Stimulated activated naive B cell treated with anti-CD40 and anti-IgM and Interleukin-4, amounts not matched to agents 10 μg/mL and 1 μg/mL and 100 μg/mL, for 72 hours (primary cell): ENCODE measurements at regions not wholly inside any gene's neighbourhood (a gene's known extent, or its start where the extent isn't known, plus 50 kb on each side); places are given as distances from the start of the nearest gene placed in this dataset.
"Not testable (repeated sequence)": the region's sequence is repeated elsewhere in the genome, so short reads cannot be mapped to it uniquely, and the experiment has no call there.

Source experiments
- ATAC-seq, 2 donors: fragments of 150-1000 bp; cut with Tn5 transposase; replicated peaks; 2 replicates each; pipeline ENCODE4 v1.10.0; 2021; ENCODE audit warnings: moderate library complexity in 1 of 2
- DNase-seq: peaks from one replicate; pipeline ENCODE4 v3.0.0; 2021
- H3K27ac Mint-ChIP-seq: one replicate; pipeline ENCODE4 v1.8.0; 2022; ENCODE audit warnings: mild to moderate bottlenecking, mixed read lengths
- H3K27me3 Mint-ChIP-seq, 2 donors: one replicate each; pipeline ENCODE4 v1.8.0; 2022; ENCODE audit warnings: mixed read lengths in 2 of 2
- H3K36me3 Mint-ChIP-seq, 2 donors: one replicate each; pipeline ENCODE4 v1.8.0; 2022; ENCODE audit warnings: mixed read lengths in 2 of 2, mild to moderate bottlenecking in 1 of 2
- H3K4me1 Mint-ChIP-seq, 2 donors: one replicate each; pipeline ENCODE4 v1.8.0; 2022; ENCODE audit warnings: mixed read lengths in 2 of 2, mild to moderate bottlenecking in 1 of 2
- H3K4me3 Mint-ChIP-seq, 2 donors: one replicate each; pipeline ENCODE4 v1.8.0; 2022; ENCODE audit warnings: mild to moderate bottlenecking in 2 of 2, mixed read lengths in 2 of 2, moderate library complexity in 1 of 2
- H3K9me3 Mint-ChIP-seq, 2 donors: one replicate each; pipeline ENCODE4 v1.8.0; 2022; ENCODE audit warnings: mixed read lengths in 2 of 2, mild to moderate bottlenecking in 1 of 2

GRCh38 chr14:51365241-51365965 lies 125.4 kb downstream of the TMX1 start:
- Mint-ChIP-seq H3K27me3 (peaks cover 0 to 3% of the 10 kb centered on the region in 2 donors), H3K27ac (no peak overlapping the region), H3K36me3 (no peaks in the 10 kb centered on the region), H3K4me1 (no peaks in the 10 kb centered on the region), H3K9me3 (no peaks in the 10 kb centered on the region), H3K4me3 (no peak overlapping the region)
- ATAC-seq (no peak), DNase-seq (no peak)

DNA sequence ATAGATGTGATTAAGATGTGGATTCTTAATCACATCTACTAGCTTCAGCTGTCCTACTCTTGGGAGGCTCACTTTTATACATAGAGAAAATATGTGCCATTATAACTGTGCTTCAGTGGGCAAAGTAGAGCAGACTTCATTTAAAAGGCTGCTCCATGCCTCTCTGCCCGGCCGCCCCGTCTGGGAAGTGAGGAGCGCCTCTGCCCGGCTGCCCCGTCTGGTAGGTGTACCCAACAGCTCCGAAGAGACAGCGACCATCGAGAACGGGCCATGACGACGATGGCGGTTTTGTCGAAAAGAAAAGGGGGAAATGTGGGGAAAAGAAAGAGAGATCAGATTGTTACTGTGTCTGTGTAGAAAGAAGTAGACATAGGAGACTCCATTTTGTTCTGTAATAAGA lies 126.4 kb downstream of the TMX1 start:
- not testable (repeated sequence) for DNase-seq, ATAC-seq, H3K4me3 Mint-ChIP-seq, H3K4me1 Mint-ChIP-seq, H3K9me3 Mint-ChIP-seq, H3K27ac Mint-ChIP-seq, H3K36me3 Mint-ChIP-seq, H3K27me3 Mint-ChIP-seq

DNA sequence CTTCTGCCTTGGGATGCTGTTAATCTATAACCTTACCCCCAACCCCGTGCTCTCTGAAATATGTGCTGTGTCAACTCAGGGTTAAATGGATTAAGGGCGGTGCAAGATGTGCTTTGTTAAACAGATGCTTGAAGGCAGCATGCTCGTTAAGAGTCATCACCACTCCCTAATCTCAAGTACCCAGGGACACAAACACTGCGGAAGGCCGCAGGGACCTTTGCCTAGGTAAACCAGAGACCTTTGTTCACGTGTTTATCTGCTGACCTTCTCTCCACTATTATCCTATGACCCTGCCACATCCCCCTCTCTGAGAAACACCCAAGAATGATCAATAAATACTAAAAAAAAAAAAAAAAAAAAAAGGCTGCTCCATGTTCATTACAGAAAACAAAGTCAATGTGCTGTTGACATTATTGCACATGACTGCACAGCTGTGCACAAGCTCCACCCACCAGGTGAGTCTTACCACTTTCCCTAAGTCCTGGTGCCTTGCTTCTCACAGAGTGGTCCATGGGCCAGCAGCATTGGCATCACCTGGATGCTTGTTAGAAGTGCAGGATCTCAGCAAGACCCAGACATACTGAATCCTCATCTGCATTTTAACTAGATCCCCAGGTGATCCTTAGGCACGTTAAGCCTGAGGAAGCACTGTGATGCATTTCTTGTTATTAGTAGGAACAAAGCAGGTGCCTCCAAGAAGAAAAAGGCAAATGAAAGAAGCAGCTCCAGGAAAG lies 127.0 kb downstream of the TMX1 start:
- not testable (repeated sequence) for ATAC-seq, H3K4me1 Mint-ChIP-seq, H3K9me3 Mint-ChIP-seq, DNase-seq, H3K27me3 Mint-ChIP-seq, H3K27ac Mint-ChIP-seq, H3K36me3 Mint-ChIP-seq, H3K4me3 Mint-ChIP-seq

GRCh38 chr14:51367600-51367931 lies 127.5 kb downstream of the TMX1 start:
- DNase-seq (no peak), ATAC-seq (no peak)
- no peaks in the 10 kb centered on the region for H3K4me1 Mint-ChIP-seq

DNA sequence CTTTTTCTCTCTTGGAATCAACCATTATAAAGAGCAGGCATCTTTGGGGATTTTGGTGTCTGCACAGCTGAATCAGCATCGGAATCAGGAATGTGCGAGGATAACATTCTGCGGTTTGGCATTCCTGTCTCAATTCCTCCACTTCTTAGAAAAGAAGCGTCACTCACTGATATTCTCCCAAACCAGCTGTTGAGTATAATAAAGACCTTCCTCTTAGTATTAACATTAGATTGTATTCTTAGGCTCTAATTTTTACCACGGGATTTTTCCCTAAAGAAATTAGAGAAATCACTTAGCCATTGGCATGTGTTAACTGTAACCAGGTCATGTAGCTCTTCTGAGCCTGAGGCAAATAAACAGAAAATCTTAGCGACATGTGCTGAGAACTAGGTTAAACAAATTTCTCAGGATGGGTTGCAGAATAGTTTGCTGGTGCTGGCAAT lies 128.7 kb downstream of the TMX1 start:
- H3K27me3 Mint-ChIP-seq = no peaks in the 10 kb centered on the region
- H3K9me3 Mint-ChIP-seq = no peaks in the 10 kb centered on the region
- no peak for ATAC-seq
- no peaks in the 10 kb centered on the region for H3K36me3 Mint-ChIP-seq
- no peak overlapping the region for H3K27ac Mint-ChIP-seq
- no peak for DNase-seq
- no peak overlapping the region for H3K4me3 Mint-ChIP-seq
- H3K4me1 Mint-ChIP-seq = no peaks in the 10 kb centered on the region

More at GRCh38 chr14:51367600-51367931, 127.5 kb downstream of the TMX1 start:
- H3K4me3 Mint-ChIP-seq = no peak overlapping the region
- no peaks in the 10 kb centered on the region for H3K27me3 Mint-ChIP-seq
- no peaks in the 10 kb centered on the region for H3K36me3 Mint-ChIP-seq
- no peaks in the 10 kb centered on the region for H3K9me3 Mint-ChIP-seq
- H3K27ac Mint-ChIP-seq = no peak overlapping the region

DNA sequence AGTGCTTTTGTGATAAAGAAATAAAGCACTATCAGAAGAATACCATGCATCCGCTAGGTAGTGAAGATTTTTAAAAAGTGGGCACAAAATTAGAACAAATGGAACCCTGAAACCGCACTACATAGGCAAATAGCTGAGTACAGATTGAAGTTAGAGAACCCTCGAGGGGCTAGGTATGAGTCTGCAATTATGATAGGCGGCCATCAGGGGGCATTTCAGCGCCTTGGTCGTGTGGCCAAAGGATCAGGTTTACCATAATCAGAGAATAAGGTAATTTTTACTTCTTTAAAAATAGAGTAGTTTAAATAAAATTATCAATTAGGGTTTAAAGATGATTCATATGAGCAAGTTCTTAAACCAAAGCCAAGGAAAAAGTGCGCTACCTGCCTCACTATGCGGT lies 129.8 kb downstream of the TMX1 start:
- H3K9me3 Mint-ChIP-seq = no peaks in the 10 kb centered on the region
- no peak overlapping the region for H3K4me3 Mint-ChIP-seq
- no peak overlapping the region for H3K27ac Mint-ChIP-seq
- ATAC-seq = no peak
- no peaks in the 10 kb centered on the region for H3K4me1 Mint-ChIP-seq
- no peak for DNase-seq
- H3K36me3 Mint-ChIP-seq = no peaks in the 10 kb centered on the region
- H3K27me3 Mint-ChIP-seq = no peaks in the 10 kb centered on the region

- Mint-ChIP-seq H3K27me3 (no peaks in the 10 kb centered on the region), H3K36me3 (no peaks in the 10 kb centered on the region), H3K4me3 (no peak overlapping the region), H3K27ac (peak overlapping the region; percentile 66), H3K4me1 (no peaks in the 10 kb centered on the region), H3K9me3 (no peaks in the 10 kb centered on the region)
- DNase-seq (no peak), ATAC-seq (no peak)
Measured at GRCh38 chr14:51370758-51371386, 130.8 kb downstream of the TMX1 start.

DNA sequence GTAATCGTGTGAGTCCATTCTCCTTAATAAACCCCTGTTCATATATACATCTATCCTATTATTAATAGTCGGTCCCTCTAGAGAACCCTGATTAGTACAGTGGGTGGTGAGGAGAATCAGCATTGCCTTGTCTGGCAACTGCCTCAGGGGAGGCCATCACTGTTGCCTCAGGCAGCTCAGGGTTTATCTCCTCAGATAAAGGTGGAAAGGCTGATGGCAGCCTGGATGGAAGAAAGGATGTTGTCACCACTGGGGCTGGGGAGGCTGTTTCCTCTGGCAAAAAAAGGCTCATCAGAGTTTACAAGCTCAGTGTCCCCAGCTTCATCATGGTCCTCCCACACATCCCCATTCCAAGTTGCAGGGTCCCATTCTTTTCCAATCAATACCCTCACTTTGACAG lies 137.1 kb downstream of the TMX1 start:
- H3K9me3 Mint-ChIP-seq, H3K4me3 Mint-ChIP-seq, H3K36me3 Mint-ChIP-seq, H3K27me3 Mint-ChIP-seq, H3K4me1 Mint-ChIP-seq, H3K27ac Mint-ChIP-seq, ATAC-seq, DNase-seq: not testable (repeated sequence)

- DNase-seq = no peak
- no peaks in the 10 kb centered on the region for H3K36me3 Mint-ChIP-seq
- H3K27ac Mint-ChIP-seq = no peak overlapping the region
- no peaks in the 10 kb centered on the region for H3K9me3 Mint-ChIP-seq
- no peak for ATAC-seq
- no peaks in the 10 kb centered on the region for H3K4me1 Mint-ChIP-seq
- peaks cover 4 to 7% of the 10 kb centered on the region in 2 donors for H3K27me3 Mint-ChIP-seq
- no peak overlapping the region for H3K4me3 Mint-ChIP-seq
Measured at GRCh38 chr14:51382506-51382905, 142.5 kb downstream of the TMX1 start.

DNA sequence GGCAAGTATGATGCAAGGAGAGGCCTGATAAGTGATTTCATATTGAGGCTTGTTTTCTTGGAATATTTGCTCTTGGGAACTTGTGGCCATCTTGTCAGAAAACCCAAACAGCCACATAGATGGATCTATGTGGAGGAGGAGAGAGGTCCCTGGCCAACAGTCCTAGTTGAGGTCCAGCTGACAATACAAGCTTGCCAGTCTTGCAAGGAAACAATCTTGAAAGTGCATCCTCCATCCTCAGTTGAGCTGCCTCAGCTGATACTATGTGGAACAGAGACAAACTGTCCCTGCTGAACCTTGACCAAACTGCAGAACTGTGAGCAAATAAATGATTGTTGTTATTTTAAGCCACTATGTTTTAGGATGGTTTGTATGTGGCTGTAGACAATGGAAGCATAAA lies 146.4 kb downstream of the TMX1 start:
- H3K27me3 Mint-ChIP-seq = peaks cover 7 to 11% of the 10 kb centered on the region in 2 donors
- H3K27ac Mint-ChIP-seq = no peak overlapping the region
- H3K4me1 Mint-ChIP-seq = no peaks in the 10 kb centered on the region
- H3K4me3 Mint-ChIP-seq = no peak overlapping the region
- no peak for ATAC-seq
- no peaks in the 10 kb centered on the region for H3K36me3 Mint-ChIP-seq
- DNase-seq = no peak
- H3K9me3 Mint-ChIP-seq = peaks cover 0 to 1% of the 10 kb centered on the region in 2 donors

DNA sequence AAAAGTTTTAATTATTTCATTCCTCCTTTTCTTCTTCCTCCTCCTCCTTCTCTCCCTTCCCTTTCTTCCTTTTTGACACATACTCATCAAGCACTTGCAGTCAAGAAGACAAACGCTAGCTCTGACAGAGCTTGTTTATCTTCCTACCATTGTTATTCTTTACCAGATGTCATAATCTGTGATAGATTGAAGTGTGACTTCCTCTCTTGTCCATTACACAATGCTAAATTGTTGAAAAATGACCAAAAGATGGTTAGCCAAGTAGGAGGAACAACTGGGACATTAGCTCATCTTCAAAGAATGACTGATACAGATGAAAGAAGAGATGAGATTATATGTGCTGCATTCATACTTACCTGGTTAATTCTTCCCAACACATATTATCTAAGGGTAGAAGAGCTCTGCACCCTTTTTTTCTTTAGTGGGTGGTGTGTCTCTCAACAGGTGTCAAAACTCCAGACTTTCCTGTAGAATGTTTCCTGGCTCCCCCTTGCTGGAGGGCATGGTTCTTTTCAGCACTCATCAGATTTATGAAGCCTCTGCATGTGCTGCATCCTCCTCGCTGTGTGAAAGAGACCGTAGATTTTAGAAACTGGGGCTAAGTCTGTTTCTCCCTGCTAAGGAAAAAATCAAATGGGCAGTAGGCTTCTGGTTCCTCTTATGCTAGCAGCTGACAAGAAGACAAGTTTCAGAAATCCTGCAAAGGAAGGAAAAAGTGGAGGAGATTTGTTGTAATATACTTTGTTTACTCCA lies 147.1 kb downstream of the TMX1 start:
- H3K4me3 Mint-ChIP-seq = no peak overlapping the region
- no peaks in the 10 kb centered on the region for H3K36me3 Mint-ChIP-seq
- peaks cover 4 to 11% of the 10 kb centered on the region in 2 donors for H3K27me3 Mint-ChIP-seq
- H3K4me1 Mint-ChIP-seq = no peaks in the 10 kb centered on the region
- peaks cover 0 to 1% of the 10 kb centered on the region in 2 donors for H3K9me3 Mint-ChIP-seq
- ATAC-seq = no peak
- no peak overlapping the region for H3K27ac Mint-ChIP-seq
- no peak for DNase-seq

DNA sequence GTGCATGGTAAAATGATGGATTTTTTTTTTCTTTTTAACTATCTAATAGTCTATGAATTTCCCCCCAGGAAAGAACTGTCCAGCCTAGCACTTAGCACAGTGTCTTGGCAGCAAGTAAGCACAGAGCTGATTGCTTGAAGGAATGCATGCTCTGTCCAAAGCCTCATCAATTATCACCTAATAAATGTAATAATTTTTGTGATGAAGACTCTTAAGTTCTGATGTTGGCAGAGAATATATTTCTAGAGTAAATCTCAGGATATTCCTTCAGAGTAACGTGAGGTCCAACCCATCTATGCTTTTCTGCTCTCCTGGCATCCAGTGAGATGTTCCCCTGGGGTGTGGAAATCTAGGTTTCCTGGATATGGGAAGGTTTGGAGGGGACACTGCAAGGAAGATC lies 152.4 kb downstream of the TMX1 start:
- no peak for DNase-seq
- Mint-ChIP-seq H3K27me3 (peaks cover 5 to 7% of the 10 kb centered on the region in 2 donors), H3K4me3 (no peak overlapping the region), H3K9me3 (peaks cover 0 to 1% of the 10 kb centered on the region in 2 donors), H3K36me3 (no peaks in the 10 kb centered on the region), H3K4me1 (no peaks in the 10 kb centered on the region), H3K27ac (no peak overlapping the region)
- no peak for ATAC-seq

- DNase-seq (no peak), ATAC-seq (no peak)
- H3K27ac Mint-ChIP-seq = no peak overlapping the region
- peaks cover 0 to 1% of the 10 kb centered on the region in 2 donors for H3K9me3 Mint-ChIP-seq
- no peaks in the 10 kb centered on the region for H3K36me3 Mint-ChIP-seq
- no peak overlapping the region for H3K4me3 Mint-ChIP-seq
- peaks cover 13 to 14% of the 10 kb centered on the region in 2 donors for H3K27me3 Mint-ChIP-seq
- H3K4me1 Mint-ChIP-seq = no peaks in the 10 kb centered on the region
Measured at GRCh38 chr14:51394384-51394783, 154.3 kb downstream of the TMX1 start.

GRCh38 chr14:51394804-51395203 lies 154.8 kb downstream of the TMX1 start:
- ATAC-seq (no peak), DNase-seq (no peak)
- H3K9me3 Mint-ChIP-seq = peaks cover 0 to 1% of the 10 kb centered on the region in 2 donors

More at GRCh38 chr14:51394804-51395203, 154.8 kb downstream of the TMX1 start:
- Mint-ChIP-seq H3K4me3 (no peak overlapping the region), H3K36me3 (no peaks in the 10 kb centered on the region), H3K27ac (no peak overlapping the region), H3K27me3 (peaks cover 13 to 14% of the 10 kb centered on the region in 2 donors), H3K4me1 (no peaks in the 10 kb centered on the region)
